T47D (cell line): ENCODE measurements at regions not wholly inside any gene's neighbourhood (a gene's known extent, or its start where the extent isn't known, plus 50 kb on each side); places are given as distances from the start of the nearest gene placed in this dataset.

ENCODE experiments used
- DNase-seq, 2 experiments: peaks; one replicate each; pipeline versions ENCODE4 v3.0.0 to v3.0.0-alpha.2; 2011 to 2012; ENCODE audit warnings: low read depth in 1 of 2, low spot score in 1 of 2
- JUND ChIP-seq: IDR thresholded peaks from 2 replicates; pipeline ENCODE4 v1.6.1; 2012; ENCODE audit warnings: low read depth
- in situ Hi-C: cut with HindIII; loops from 2 replicates; pipeline ENCODE4 v1.10.0; 2016; ENCODE audit warnings: low sequenced_read_pairs, low pct_unique_long_range_greater_than_20kb

DNA sequence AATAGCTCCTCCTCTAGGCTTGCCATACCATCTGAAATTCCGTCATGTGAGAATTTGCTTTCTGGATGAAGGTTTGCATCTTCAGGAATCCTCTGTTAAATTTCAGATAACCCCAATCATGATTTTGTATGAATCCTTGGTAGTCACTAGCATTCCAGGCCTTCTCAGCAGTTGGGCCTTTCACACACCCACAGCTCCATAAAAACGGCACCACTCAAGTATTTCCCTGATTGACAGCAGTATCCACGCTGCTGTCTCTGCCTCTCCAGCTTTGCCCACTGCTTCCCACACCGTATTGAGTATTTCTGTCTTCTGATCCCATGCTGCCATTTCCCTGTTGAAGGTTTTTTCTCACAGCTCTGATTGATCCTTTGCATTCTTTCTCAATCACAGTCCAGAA is 208.7 kb upstream of the NCAM1 start:
- TF ChIP-seq JUND, result no peak
- in situ Hi-C loops, result no loop called here
- DNase-seq, result no peak

DNA sequence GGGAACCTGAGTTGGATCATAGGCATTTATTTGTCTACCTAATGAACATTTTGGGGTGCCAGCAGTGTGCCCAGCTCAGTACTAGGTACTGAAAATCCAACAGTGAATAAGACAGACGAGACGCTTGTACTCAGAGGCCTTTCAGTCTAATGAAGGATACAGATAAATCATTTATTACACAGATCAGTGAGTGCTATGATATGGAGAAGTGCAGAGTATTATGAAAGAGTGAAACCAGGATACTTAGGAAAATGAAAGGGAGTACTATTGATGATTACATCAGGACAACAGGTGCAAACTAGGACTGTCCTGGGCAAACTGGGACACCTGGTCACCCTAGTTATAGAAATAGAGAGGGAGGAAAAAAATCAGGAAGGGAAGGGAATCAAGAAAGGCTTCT is 207.5 kb upstream of the NCAM1 start:
- in situ Hi-C loops, result no loop called here
- no peak for TF ChIP-seq JUND
- DNase-seq, result no peak

DNA sequence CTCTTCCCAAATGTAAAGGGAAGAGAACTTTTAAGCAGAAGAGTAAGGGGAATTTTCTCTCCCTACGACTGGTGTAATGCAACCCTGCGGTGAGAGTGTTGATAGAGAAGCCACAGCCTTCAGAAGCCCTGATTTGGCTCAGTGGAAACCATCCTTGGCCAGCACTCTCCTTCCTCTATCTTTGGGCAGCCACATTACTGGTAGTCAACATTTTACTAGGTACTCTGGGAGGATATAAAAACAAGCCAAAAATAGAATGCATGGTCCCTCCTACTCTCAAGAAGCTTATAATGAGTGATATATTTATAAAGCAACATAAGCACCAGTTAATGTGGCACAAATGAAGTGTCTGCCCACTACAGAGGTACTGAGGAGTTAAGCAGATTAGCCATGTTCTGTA is 201.8 kb upstream of the NCAM1 start:
- TF ChIP-seq JUND, result no peak
- no peak for DNase-seq
- in situ Hi-C loops, result no loop called here

- DNase-seq, result no peak
- in situ Hi-C loops, result no loop called here
These were observed 200.7 kb upstream of the NCAM1 start for GRCh38 chr11:112760396-112761059.

DNA sequence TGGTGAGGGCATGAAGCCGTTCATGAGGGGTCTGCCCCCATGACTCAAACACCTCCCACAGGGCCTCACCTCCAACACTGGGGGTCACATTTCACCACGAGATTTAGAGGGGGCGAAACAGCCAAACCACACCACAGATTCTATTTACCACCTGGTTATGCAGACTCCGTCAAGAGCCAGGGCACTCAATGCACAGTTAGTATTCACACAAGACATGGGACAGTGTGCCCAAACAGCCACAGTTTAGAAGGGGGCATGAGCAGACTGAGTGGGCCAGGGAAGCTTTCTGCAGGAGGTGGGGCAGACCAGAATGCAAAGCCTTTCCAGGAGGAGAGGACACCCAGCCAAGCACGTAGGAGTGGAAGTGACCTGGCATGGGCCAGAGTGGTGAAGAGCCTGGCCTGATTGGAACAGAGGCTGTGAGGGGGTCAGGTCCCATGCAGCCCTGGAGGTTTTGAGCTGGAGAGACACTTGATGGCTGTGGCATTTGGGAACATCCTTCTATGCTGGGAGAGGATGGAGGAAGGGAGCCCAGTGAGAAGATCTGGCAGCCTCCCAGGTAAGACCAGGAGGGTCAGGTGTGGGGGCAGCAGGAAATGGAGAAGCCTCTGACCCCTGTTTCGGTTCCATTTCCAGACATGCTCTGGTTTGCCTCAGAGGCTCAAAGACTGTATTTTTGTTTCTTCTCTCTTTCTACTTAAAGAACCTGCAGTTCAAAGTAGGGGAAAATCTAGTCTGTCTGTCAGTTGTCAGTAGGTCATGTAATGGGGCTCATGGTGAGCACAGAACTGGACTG is 199.1 kb upstream of the NCAM1 start:
- no peak for TF ChIP-seq JUND
- in situ Hi-C loops, result no loop called here
- no peak for DNase-seq

More at GRCh38 chr11:112760396-112761059, 200.7 kb upstream of the NCAM1 start:
- no peak for TF ChIP-seq JUND

DNA sequence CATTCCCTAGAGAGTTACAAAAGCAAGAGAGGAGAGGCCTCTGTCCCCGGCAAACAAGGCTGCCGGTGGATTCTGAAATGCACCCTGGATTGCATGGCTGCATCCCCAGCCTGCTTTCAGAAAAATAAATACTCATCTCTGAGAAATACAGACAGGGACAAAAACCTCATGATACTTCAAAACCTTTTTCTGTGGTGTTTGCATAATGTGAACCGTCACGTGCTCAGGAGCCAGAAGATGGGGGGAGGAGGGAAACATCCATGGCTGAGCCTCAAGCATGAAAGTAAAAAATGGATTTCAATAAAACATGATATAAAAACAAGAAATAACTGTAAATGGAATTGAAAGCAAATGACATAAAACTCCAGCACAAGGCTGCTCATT is 198.5 kb upstream of the NCAM1 start:
- in situ Hi-C loops, result no loop called here
- no peak for DNase-seq
- no peak for TF ChIP-seq JUND

- in situ Hi-C loops, result no loop called here
- no peak for DNase-seq
- no peak for TF ChIP-seq JUND
These were observed 195.9 kb upstream of the NCAM1 start for GRCh38 chr11:112765337-112765736.

DNA sequence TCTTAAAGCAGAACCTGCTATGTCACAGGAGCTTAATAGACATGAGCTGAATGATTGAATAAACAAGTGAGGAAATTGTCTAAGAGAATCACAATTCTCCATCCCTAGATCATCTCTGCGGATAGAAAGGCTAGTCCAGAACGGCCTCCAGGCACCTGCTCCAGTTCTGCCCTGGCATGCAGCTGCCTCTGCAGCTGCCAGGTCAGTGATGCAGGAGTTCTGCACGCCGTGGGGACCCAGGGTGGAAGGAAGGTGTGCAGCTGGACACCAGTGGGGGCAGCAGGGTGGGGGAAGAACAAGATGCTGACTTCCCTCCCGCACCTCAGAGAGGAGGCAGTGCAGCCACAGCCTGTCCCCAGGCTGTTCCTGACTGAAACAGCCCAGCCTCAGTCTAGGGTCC is 192.1 kb upstream of the NCAM1 start:
- in situ Hi-C loops, result no loop called here
- no peak for TF ChIP-seq JUND
- no peak for DNase-seq

GRCh38 chr11:112769584-112769983 is 191.6 kb upstream of the NCAM1 start:
- no peak for DNase-seq
- TF ChIP-seq JUND, result no peak
- in situ Hi-C loops, result no loop called here

- TF ChIP-seq JUND, result no peak
- no peak for DNase-seq
- in situ Hi-C loops, result no loop called here
These were observed 191.2 kb upstream of the NCAM1 start for GRCh38 chr11:112770033-112770432.

DNA sequence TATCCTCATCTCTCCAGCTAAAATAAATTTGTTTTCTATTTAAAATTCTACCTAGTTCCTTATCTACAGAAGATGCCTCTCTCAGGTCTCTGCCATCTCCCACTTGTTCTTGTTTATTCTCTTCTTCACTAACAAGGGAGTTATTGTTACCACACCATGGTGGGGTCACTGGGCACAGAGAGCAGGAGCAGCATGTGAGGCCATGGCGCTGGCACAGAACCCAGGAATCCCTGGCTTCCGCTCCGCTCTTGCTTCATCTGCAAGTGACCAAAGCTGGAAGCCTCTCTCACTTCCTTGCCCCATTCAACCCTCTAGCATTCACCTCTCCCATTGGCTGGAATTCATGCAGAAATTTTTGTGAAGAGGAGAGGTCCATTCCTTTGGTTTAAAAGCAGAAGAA is 190.7 kb upstream of the NCAM1 start:
- DNase-seq, result no peak
- TF ChIP-seq JUND, result no peak
- in situ Hi-C loops, result no loop called here

DNA sequence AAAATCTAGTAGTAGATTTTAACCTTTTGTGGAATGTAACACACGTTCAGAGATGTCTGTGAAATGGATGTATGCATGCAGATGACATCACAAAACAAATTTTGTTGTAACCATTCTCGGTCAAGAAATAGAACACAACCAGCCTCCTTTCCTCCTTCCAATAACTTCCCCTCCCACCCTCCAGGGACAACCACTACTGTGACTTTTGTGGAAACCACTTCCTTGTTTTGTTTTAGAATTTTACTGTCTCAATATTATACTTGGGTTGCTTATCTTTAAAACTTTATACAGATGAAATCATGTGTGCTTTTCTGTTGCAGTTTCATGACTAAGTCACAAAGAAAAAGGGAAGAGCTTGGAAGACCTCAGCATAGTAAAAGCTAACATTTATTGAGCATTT is 189.4 kb upstream of the NCAM1 start:
- TF ChIP-seq JUND, result no peak
- in situ Hi-C loops, result no loop called here
- DNase-seq, result no peak

- no peak for DNase-seq
- TF ChIP-seq JUND, result no peak
- in situ Hi-C loops, result no loop called here
These were observed 188.0 kb upstream of the NCAM1 start for GRCh38 chr11:112773264-112773663.
